HEK293T (cell line): ENCODE measurements at regions not wholly inside any gene's neighbourhood (a gene's known extent, or its start where the extent isn't known, plus 50 kb on each side); places are given as distances from the start of the nearest gene placed in this dataset.

Experiments
- ELF4 ChIP-seq: fragments of 450-650 bp; IDR thresholded peaks from 2 replicates; pipeline ENCODE4 v1.6.1; 2017; ENCODE audit warnings: antibody characterized with exemption
- HDGF ChIP-seq: fragments of 450-650 bp; IDR thresholded peaks from 2 replicates; pipeline ENCODE4 v1.6.1; 2017; ENCODE audit warnings: antibody characterized with exemption, borderline replicate concordance
- SUZ12 ChIP-seq: fragments of 450-650 bp; IDR thresholded peaks from 2 replicates; pipeline ENCODE4 v1.6.1; 2016; ENCODE audit warnings: mild to moderate bottlenecking

GRCh38 chr18:56207989-56208388 lies 430.4 kb downstream of the TXNL1 start:
- TF ChIP-seq SUZ12 (no peak), ELF4 (no peak), HDGF (no peak)
